ENCODE measurements at regions not wholly inside any gene's neighbourhood (a gene's known extent, or its start where the extent isn't known, plus 50 kb on each side); places are given as distances from the start of the nearest gene placed in this dataset.

GRCh38 chr2:128368437-128369107 is 49.9 kb upstream of the HS6ST1 start:
- DNase-seq (ENCODE audit: low read depth): no peak

GRCh38 chr2:128369108-128369555 is 50.5 kb upstream of the HS6ST1 start:
- DNase-seq (ENCODE audit: low read depth): no peak

- DNase-seq (ENCODE audit: low read depth): no peak
Measured at GRCh38 chr2:128369602-128370467, 51.2 kb upstream of the HS6ST1 start.

GRCh38 chr2:128370468-128371247 is 52.0 kb upstream of the HS6ST1 start:
- DNase-seq (ENCODE audit: low read depth): no peak

- no peak for DNase-seq (ENCODE audit: low read depth)
Measured at GRCh38 chr2:128371248-128371630, 52.6 kb upstream of the HS6ST1 start.

- DNase-seq (ENCODE audit: low read depth): no peak
Measured at GRCh38 chr2:128371648-128372345, 53.1 kb upstream of the HS6ST1 start.

GRCh38 chr2:128372621-128373341 is 54.1 kb upstream of the HS6ST1 start:
- DNase-seq (ENCODE audit: low read depth): no peak

GRCh38 chr2:128373451-128374000 is 54.9 kb upstream of the HS6ST1 start:
- DNase-seq (ENCODE audit: low read depth): no peak

GRCh38 chr2:128374001-128374710 is 55.5 kb upstream of the HS6ST1 start:
- no peak for DNase-seq (ENCODE audit: low read depth)

GRCh38 chr2:128374711-128375413 is 56.2 kb upstream of the HS6ST1 start:
- DNase-seq (ENCODE audit: low read depth): no peak

GRCh38 chr2:128375454-128375853 is 56.8 kb upstream of the HS6ST1 start:
- no peak for DNase-seq (ENCODE audit: low read depth)

GRCh38 chr2:128376241-128377041 is 57.8 kb upstream of the HS6ST1 start:
- DNase-seq (ENCODE audit: low read depth): no peak

- DNase-seq (ENCODE audit: low read depth): no peak
Measured at GRCh38 chr2:128377071-128377910, 58.6 kb upstream of the HS6ST1 start.

GRCh38 chr2:128378231-128379020 is 59.8 kb upstream of the HS6ST1 start:
- no peak for DNase-seq (ENCODE audit: low read depth)

- DNase-seq (ENCODE audit: low read depth): no peak
Measured at GRCh38 chr2:128379021-128380015, 60.6 kb upstream of the HS6ST1 start.
